ENCODE measurements at regions not wholly inside any gene's neighbourhood (a gene's known extent, or its start where the extent isn't known, plus 50 kb on each side); places are given as distances from the start of the nearest gene placed in this dataset.

- Histone ChIP-seq H3K36me3 (ENCODE audit: control insufficient read depth, insufficient read depth, low read length) (no peaks in the 10 kb centered on the region), H3K4me3 (ENCODE audit: low read depth, low read length) (no peak overlapping the region), H3K9ac (no peak overlapping the region), H3K9me3 (ENCODE audit: control insufficient read depth, low read length) (no peaks in the 10 kb centered on the region), H3K27me3 (ENCODE audit: control insufficient read depth, insufficient read depth, low read length) (no peaks in the 10 kb centered on the region), H3K27ac (no peak overlapping the region), H3K4me2 (ENCODE audit: low read length) (no peak overlapping the region), H3K79me2 (no peaks in the 10 kb centered on the region), H3K4me1 (no peaks in the 10 kb centered on the region), H2AFZ (no peak overlapping the region)
- TF ChIP-seq CTCF (IDR thresholded peaks at IDR 0.05): no peak
Observed at GRCh38 chr5:86749841-86750240, 132.1 kb downstream of the COX7C start.

GRCh38 chr5:86756839-86757238 is 139.1 kb downstream of the COX7C start:
- Histone ChIP-seq H3K27ac (no peak overlapping the region), H3K27me3 (ENCODE audit: control insufficient read depth, insufficient read depth, low read length) (no peaks in the 10 kb centered on the region), H3K36me3 (ENCODE audit: control insufficient read depth, insufficient read depth, low read length) (no peaks in the 10 kb centered on the region), H2AFZ (no peak overlapping the region), H3K4me2 (ENCODE audit: low read length) (no peak overlapping the region), H3K9me3 (ENCODE audit: control insufficient read depth, low read length) (no peaks in the 10 kb centered on the region), H3K4me1 (no peaks in the 10 kb centered on the region), H3K79me2 (no peaks in the 10 kb centered on the region), H3K9ac (no peak overlapping the region), H3K4me3 (ENCODE audit: low read depth, low read length) (no peak overlapping the region)
- TF ChIP-seq CTCF (IDR thresholded peaks at IDR 0.05): no peak

GRCh38 chr5:86757824-86758223 is 140.1 kb downstream of the COX7C start:
- H3K4me1 ChIP-seq: no peaks in the 10 kb centered on the region
- H3K9ac ChIP-seq: no peak overlapping the region

GRCh38 chr5:86760661-86761060 is 142.9 kb downstream of the COX7C start:
- Histone ChIP-seq H3K9ac (no peak overlapping the region), H3K9me3 (ENCODE audit: control insufficient read depth, low read length) (no peaks in the 10 kb centered on the region), H2AFZ (no peak overlapping the region), H3K27me3 (ENCODE audit: control insufficient read depth, insufficient read depth, low read length) (no peaks in the 10 kb centered on the region), H3K4me2 (ENCODE audit: low read length) (no peak overlapping the region), H3K4me1 (no peaks in the 10 kb centered on the region), H3K27ac (no peak overlapping the region), H3K79me2 (no peaks in the 10 kb centered on the region), H3K36me3 (ENCODE audit: control insufficient read depth, insufficient read depth, low read length) (no peaks in the 10 kb centered on the region), H3K4me3 (ENCODE audit: low read depth, low read length) (no peak overlapping the region)
- TF ChIP-seq CTCF (IDR thresholded peaks at IDR 0.05): no peak

More at GRCh38 chr5:86757824-86758223, 140.1 kb downstream of the COX7C start:
- Histone ChIP-seq H3K4me2 (ENCODE audit: low read length) (no peak overlapping the region), H3K36me3 (ENCODE audit: control insufficient read depth, insufficient read depth, low read length) (no peaks in the 10 kb centered on the region), H3K4me3 (ENCODE audit: low read depth, low read length) (no peak overlapping the region), H3K9me3 (ENCODE audit: control insufficient read depth, low read length) (no peaks in the 10 kb centered on the region), H3K27ac (no peak overlapping the region), H3K27me3 (ENCODE audit: control insufficient read depth, insufficient read depth, low read length) (no peaks in the 10 kb centered on the region), H2AFZ (no peak overlapping the region), H3K79me2 (no peaks in the 10 kb centered on the region)
- no peak for TF ChIP-seq CTCF (IDR thresholded peaks at IDR 0.05)

GRCh38 chr5:86763929-86764328 is 146.2 kb downstream of the COX7C start:
- Histone ChIP-seq H3K36me3 (ENCODE audit: control insufficient read depth, insufficient read depth, low read length) (no peaks in the 10 kb centered on the region), H3K27ac (no peak overlapping the region), H3K27me3 (ENCODE audit: control insufficient read depth, insufficient read depth, low read length) (no peaks in the 10 kb centered on the region), H3K4me1 (no peaks in the 10 kb centered on the region), H3K9ac (no peak overlapping the region), H3K9me3 (ENCODE audit: control insufficient read depth, low read length) (no peaks in the 10 kb centered on the region), H2AFZ (no peak overlapping the region), H3K79me2 (no peaks in the 10 kb centered on the region), H3K4me2 (ENCODE audit: low read length) (no peak overlapping the region), H3K4me3 (ENCODE audit: low read depth, low read length) (no peak overlapping the region)
- no peak for TF ChIP-seq CTCF (IDR thresholded peaks at IDR 0.05)

Measured in parathyroid adenoma (tissue), 2 donors.